Stimulated activated CD8-positive, alpha-beta memory T cell treated with anti-CD3 and anti-CD28 coated beads, Interleukin-15, amount 100 ng/mL, for 24 hours (primary cell): ENCODE measurements at regions not wholly inside any gene's neighbourhood (a gene's known extent, or its start where the extent isn't known, plus 50 kb on each side); places are given as distances from the start of the nearest gene placed in this dataset.

ENCODE experiments used
- DNase-seq: peaks from one replicate; pipeline ENCODE4 v3.0.0-alpha.2; 2020; ENCODE audit warnings: low read depth

- DNase-seq, result no peak
Observed at GRCh38 chr9:86452201-86452828, 98.1 kb upstream of the TUT7 start.

- DNase-seq, result no peak
Observed at GRCh38 chr9:86449246-86449645, 95.0 kb upstream of the TUT7 start.

GRCh38 chr9:86445671-86446070 is 91.5 kb upstream of the TUT7 start:
- DNase-seq, result no peak

- no peak for DNase-seq
Observed at GRCh38 chr9:86443992-86444391, 89.8 kb upstream of the TUT7 start.

- DNase-seq, result no peak
Observed at GRCh38 chr9:86434039-86434726, 80.0 kb upstream of the TUT7 start.

GRCh38 chr9:86424251-86424891 is 70.2 kb upstream of the TUT7 start:
- DNase-seq, result no peak

- DNase-seq, result no peak
Observed at GRCh38 chr9:86413971-86414880, 60.0 kb upstream of the TUT7 start.

- no peak for DNase-seq
Observed at GRCh38 chr9:86410281-86410680, 56.1 kb upstream of the TUT7 start.

- DNase-seq, result no peak
Observed at GRCh38 chr9:86408121-86408520, 53.9 kb upstream of the TUT7 start.

GRCh38 chr9:86407022-86407421 is 52.8 kb upstream of the TUT7 start:
- DNase-seq, result no peak

GRCh38 chr9:86406366-86406765 is 52.2 kb upstream of the TUT7 start:
- no peak for DNase-seq

GRCh38 chr9:86405926-86406325 is 51.7 kb upstream of the TUT7 start:
- no peak for DNase-seq

GRCh38 chr9:86405086-86405491 is 50.9 kb upstream of the TUT7 start:
- no peak for DNase-seq
